Thyroid gland (tissue), 4 donors: ENCODE measurements at regions not wholly inside any gene's neighbourhood (a gene's known extent, or its start where the extent isn't known, plus 50 kb on each side); places are given as distances from the start of the nearest gene placed in this dataset.

ENCODE experiments used
- POLR2A ChIP-seq, 2 donors: fragments of 450-650 bp; IDR thresholded peaks; one replicate each; pipeline ENCODE4 v1.6.1; 2017; ENCODE audit warnings: antibody characterized with exemption in 2 of 2, mild to moderate bottlenecking in 2 of 2, moderate library complexity in 1 of 2
- TF ChIP-seq, protein P1 (sequence below), 6 experiments: fragments of 200-600 bp in 3 of 6; fragments of 450-650 bp in 3 of 6; sonication (generic) in 3 of 6; IDR thresholded peaks; one replicate each; pipeline ENCODE4 v1.5.1; 2016 to 2019; ENCODE audit warnings: antibody characterized with exemption in 6 of 6, mild to moderate bottlenecking in 2 of 6, inconsistent platforms in 1 of 6, moderate library complexity in 1 of 6

DNA sequence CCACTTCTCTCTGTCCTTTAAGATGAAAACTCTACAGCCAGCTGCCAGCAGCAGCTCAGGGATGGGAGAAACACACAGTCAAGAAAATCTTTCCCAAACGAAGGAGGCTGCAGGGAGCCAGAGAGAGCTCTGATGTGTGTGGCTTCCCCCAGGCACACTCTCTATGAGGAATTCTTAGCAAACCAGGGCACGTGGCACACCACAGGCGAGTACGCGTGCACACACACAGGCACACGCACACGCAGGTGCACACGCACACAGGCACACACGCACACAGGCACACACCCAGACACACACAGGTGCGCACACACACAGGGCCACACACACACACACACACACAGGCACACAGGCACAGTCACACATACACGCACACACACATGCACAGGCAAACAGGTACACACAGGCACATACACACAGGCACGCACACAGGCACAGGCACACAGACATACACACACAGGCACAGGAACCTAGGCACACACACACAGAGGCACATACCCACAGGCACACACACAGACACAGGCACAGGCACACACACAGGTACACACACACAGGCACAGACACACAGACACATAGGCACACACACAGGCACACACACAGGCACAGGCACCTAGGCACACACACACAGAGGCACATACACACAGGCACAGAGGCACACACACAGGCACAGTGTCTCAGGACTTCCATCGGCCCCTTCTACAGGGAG is 91.5 kb upstream of the ATP2B2 start:
- TF ChIP-seq, protein P1, sequence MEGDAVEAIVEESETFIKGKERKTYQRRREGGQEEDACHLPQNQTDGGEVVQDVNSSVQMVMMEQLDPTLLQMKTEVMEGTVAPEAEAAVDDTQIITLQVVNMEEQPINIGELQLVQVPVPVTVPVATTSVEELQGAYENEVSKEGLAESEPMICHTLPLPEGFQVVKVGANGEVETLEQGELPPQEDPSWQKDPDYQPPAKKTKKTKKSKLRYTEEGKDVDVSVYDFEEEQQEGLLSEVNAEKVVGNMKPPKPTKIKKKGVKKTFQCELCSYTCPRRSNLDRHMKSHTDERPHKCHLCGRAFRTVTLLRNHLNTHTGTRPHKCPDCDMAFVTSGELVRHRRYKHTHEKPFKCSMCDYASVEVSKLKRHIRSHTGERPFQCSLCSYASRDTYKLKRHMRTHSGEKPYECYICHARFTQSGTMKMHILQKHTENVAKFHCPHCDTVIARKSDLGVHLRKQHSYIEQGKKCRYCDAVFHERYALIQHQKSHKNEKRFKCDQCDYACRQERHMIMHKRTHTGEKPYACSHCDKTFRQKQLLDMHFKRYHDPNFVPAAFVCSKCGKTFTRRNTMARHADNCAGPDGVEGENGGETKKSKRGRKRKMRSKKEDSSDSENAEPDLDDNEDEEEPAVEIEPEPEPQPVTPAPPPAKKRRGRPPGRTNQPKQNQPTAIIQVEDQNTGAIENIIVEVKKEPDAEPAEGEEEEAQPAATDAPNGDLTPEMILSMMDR (IDR thresholded peaks at IDR 0.05), result no peak
- TF ChIP-seq POLR2A (IDR thresholded peaks at IDR 0.05), result no peak
